GM23338 (cell line): ENCODE measurements at regions not wholly inside any gene's neighbourhood (a gene's known extent, or its start where the extent isn't known, plus 50 kb on each side); places are given as distances from the start of the nearest gene placed in this dataset.

ENCODE experiments used
- ATAC-seq: fragments of 200-7000 bp; cut with Tn5 transposase; 3 replicates; pipeline ENCODE4 v1.9.1; 2020
- DNase-seq: peaks from one replicate; pipeline ENCODE4 v3.0.0-alpha.2; 2015; ENCODE audit warnings: low spot score
- H2AFZ ChIP-seq: fragments of 200-600 bp; sonication (generic); 2 replicates; pipeline ENCODE4 v1.8.0; 2016; ENCODE audit warnings: antibody characterized with exemption, mild to moderate bottlenecking, moderate library complexity
- H3F3A ChIP-seq: fragments of 200-600 bp; sonication (generic); replicated peaks from 2 replicates; pipeline ENCODE4 v1.8.0; 2017; ENCODE audit warnings: antibody characterized with exemption, mixed run types, low read depth
- H3K27ac ChIP-seq: fragments of 200-600 bp; sonication (generic); 2 replicates; pipeline ENCODE4 v1.6.1; 2016; ENCODE audit warnings: low read depth
- H3K27me3 ChIP-seq: fragments of 200-600 bp; sonication (generic); 2 replicates; pipeline ENCODE4 v1.8.0; 2016; ENCODE audit warnings: mild to moderate bottlenecking, mixed run types, moderate library complexity; ENCODE audit not compliant: insufficient read depth
- H3K36me3 ChIP-seq: fragments of 200-600 bp; sonication (generic); 2 replicates; pipeline ENCODE4 v1.8.0; 2016; ENCODE audit warnings: mild to moderate bottlenecking; ENCODE audit not compliant: insufficient read depth
- H3K4me1 ChIP-seq: fragments of 200-600 bp; sonication (generic); 2 replicates; pipeline ENCODE4 v1.8.0; 2016; ENCODE audit warnings: mild to moderate bottlenecking, moderate library complexity; ENCODE audit not compliant: insufficient read depth
- H3K4me2 ChIP-seq: fragments of 200-600 bp; sonication (generic); 2 replicates; pipeline ENCODE4 v1.7.1; 2017; ENCODE audit warnings: mixed run types
- H3K4me3 ChIP-seq: fragments of 200-600 bp; sonication (generic); 2 replicates; pipeline ENCODE4 v1.6.1; 2016; ENCODE audit warnings: mixed run types
- H3K79me2 ChIP-seq: fragments of 200-600 bp; sonication (generic); replicated peaks from 2 replicates; pipeline ENCODE4 v1.8.0; 2017; ENCODE audit warnings: mild to moderate bottlenecking; ENCODE audit not compliant: insufficient read depth
- H3K9me2 ChIP-seq: fragments of 200-600 bp; sonication (generic); 2 replicates; pipeline ENCODE4 v1.8.0; 2017; ENCODE audit not compliant: insufficient read depth
- H4K20me1 ChIP-seq: fragments of 200-600 bp; sonication (generic); replicated peaks from 2 replicates; pipeline ENCODE4 v1.8.0; 2017; ENCODE audit warnings: mild to moderate bottlenecking; ENCODE audit not compliant: insufficient read depth
- H3K27ac Mint-ChIP-seq: 2 replicates; pipeline ENCODE4 v1.8.0; 2020; ENCODE audit warnings: inconsistent platforms, mild to moderate bottlenecking, moderate library complexity, mixed read lengths
- H3K27me3 Mint-ChIP-seq: 3 replicates; pipeline ENCODE4 v1.8.0; 2022; ENCODE audit warnings: low read depth, mild to moderate bottlenecking, moderate library complexity, mixed read lengths, inconsistent platforms; ENCODE audit not compliant: insufficient read depth, poor library complexity
- H3K36me3 Mint-ChIP-seq: 3 replicates; pipeline ENCODE4 v1.8.0; 2021; ENCODE audit warnings: low read depth, mild to moderate bottlenecking, inconsistent platforms, moderate library complexity, mixed read lengths
- H3K4me1 Mint-ChIP-seq: 3 replicates; pipeline ENCODE4 v1.8.0; 2020; ENCODE audit warnings: mild to moderate bottlenecking, inconsistent platforms, mixed read lengths
- H3K4me3 Mint-ChIP-seq: 3 replicates; pipeline ENCODE4 v1.8.0; 2021; ENCODE audit warnings: moderate library complexity, mild to moderate bottlenecking, inconsistent platforms, mixed read lengths
- H3K9me3 Mint-ChIP-seq: 3 replicates; pipeline ENCODE4 v1.8.0; 2020; ENCODE audit warnings: moderate library complexity, mild to moderate bottlenecking, inconsistent platforms, mixed read lengths
- CREB1 ChIP-seq: fragments of 250-450 bp; sonication (Bioruptor Pico); IDR thresholded peaks from 2 replicates; pipeline ENCODE4 v1.5.0; 2020; ENCODE audit warnings: low read depth, mild to moderate bottlenecking, moderate library complexity
- EZH2 ChIP-seq: fragments of 200-600 bp; sonication (generic); IDR thresholded peaks from one replicate; pipeline ENCODE4 v1.8.0; 2017; ENCODE audit warnings: antibody characterized with exemption, mild to moderate bottlenecking, low read depth; ENCODE audit not compliant: unreplicated experiment
- EZH2phosphoT487 ChIP-seq: fragments of 200-600 bp; sonication (generic); IDR thresholded peaks from one replicate; pipeline ENCODE4 v1.8.1; 2018; ENCODE audit warnings: antibody characterized with exemption; ENCODE audit not compliant: unreplicated experiment
- JUNB ChIP-seq: IDR thresholded peaks from one replicate; pipeline ENCODE4 v1.6.1; 2016; ENCODE audit warnings: antibody characterized with exemption; ENCODE audit not compliant: unreplicated experiment
- NANOG ChIP-seq: IDR thresholded peaks from 2 replicates; pipeline ENCODE4 v1.6.1; 2016; ENCODE audit warnings: antibody characterized with exemption, borderline replicate concordance
- POLR2AphosphoS5 ChIP-seq: IDR thresholded peaks from 2 replicates; pipeline ENCODE4 v1.6.1; 2016; ENCODE audit warnings: antibody characterized with exemption, low read depth
- STAT1 ChIP-seq: IDR thresholded peaks from one replicate; pipeline ENCODE4 v1.6.1; 2016; ENCODE audit warnings: antibody characterized with exemption; ENCODE audit not compliant: unreplicated experiment
- ZNF114 ChIP-seq: fragments of 250-450 bp; sonication (Bioruptor Pico); IDR thresholded peaks from 2 replicates; pipeline ENCODE4 v1.5.0; 2020; ENCODE audit warnings: mild to moderate bottlenecking, moderate library complexity
- ZNF331 ChIP-seq: fragments of 250-450 bp; sonication (Bioruptor Pico); IDR thresholded peaks from 2 replicates; pipeline ENCODE4 v1.5.0; 2020; ENCODE audit warnings: low read depth, mild to moderate bottlenecking, moderate library complexity
- TF ChIP-seq, protein P1 (sequence below), 2 experiments: fragments of 200-600 bp in 1 of 2; sonication (generic) in 1 of 2; conservative IDR thresholded peaks; 2 replicates each; pipeline versions ENCODE4 v1.5.1 to v1.6.1; 2016 to 2017; ENCODE audit warnings: antibody characterized with exemption in 2 of 2, low read depth in 2 of 2, mild to moderate bottlenecking in 2 of 2, moderate library complexity in 1 of 2
- TF ChIP-seq, protein P2 (sequence below): IDR thresholded peaks from one replicate; pipeline ENCODE4 v1.6.1; 2018; ENCODE audit warnings: antibody characterized with exemption; ENCODE audit not compliant: unreplicated experiment
- TF ChIP-seq, protein P3 (sequence below): IDR thresholded peaks from 2 replicates; pipeline ENCODE4 v1.6.1; 2016; ENCODE audit warnings: antibody characterized with exemption

DNA sequence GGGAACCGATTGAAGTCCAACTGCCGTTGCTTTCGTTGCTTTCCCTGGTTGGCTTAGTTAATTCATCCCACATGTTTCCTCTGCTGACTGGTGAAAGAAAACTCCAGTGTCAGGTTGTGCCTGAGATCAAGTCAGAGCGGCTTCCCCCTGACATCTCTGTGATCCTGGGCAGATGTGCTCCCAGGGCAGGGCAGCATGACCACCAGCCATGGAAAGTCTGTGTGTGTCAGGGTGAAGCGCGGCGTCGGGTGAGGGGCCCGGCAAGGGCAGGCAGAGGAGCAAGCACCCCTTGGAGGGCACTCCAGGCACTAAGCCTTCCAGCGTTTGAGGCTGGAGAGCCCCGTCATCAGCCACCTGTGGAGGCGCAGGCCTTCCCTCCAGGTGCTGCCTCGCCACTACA lies 54.5 kb upstream of the IGF1 start (continued):
- TF ChIP-seq, protein P1, sequence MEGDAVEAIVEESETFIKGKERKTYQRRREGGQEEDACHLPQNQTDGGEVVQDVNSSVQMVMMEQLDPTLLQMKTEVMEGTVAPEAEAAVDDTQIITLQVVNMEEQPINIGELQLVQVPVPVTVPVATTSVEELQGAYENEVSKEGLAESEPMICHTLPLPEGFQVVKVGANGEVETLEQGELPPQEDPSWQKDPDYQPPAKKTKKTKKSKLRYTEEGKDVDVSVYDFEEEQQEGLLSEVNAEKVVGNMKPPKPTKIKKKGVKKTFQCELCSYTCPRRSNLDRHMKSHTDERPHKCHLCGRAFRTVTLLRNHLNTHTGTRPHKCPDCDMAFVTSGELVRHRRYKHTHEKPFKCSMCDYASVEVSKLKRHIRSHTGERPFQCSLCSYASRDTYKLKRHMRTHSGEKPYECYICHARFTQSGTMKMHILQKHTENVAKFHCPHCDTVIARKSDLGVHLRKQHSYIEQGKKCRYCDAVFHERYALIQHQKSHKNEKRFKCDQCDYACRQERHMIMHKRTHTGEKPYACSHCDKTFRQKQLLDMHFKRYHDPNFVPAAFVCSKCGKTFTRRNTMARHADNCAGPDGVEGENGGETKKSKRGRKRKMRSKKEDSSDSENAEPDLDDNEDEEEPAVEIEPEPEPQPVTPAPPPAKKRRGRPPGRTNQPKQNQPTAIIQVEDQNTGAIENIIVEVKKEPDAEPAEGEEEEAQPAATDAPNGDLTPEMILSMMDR (conservative IDR thresholded peaks at IDR 0.05; ENCODE audit: low read depth in 2 of 2) = no peak
- TF ChIP-seq EZH2 (no peak), JUNB (no peak), ZNF114 (CRISPR knock-in tag) (no peak), POLR2AphosphoS5 (no peak), ZNF331 (CRISPR knock-in tag) (no peak), NANOG (no peak)
- TF ChIP-seq, protein P2, sequence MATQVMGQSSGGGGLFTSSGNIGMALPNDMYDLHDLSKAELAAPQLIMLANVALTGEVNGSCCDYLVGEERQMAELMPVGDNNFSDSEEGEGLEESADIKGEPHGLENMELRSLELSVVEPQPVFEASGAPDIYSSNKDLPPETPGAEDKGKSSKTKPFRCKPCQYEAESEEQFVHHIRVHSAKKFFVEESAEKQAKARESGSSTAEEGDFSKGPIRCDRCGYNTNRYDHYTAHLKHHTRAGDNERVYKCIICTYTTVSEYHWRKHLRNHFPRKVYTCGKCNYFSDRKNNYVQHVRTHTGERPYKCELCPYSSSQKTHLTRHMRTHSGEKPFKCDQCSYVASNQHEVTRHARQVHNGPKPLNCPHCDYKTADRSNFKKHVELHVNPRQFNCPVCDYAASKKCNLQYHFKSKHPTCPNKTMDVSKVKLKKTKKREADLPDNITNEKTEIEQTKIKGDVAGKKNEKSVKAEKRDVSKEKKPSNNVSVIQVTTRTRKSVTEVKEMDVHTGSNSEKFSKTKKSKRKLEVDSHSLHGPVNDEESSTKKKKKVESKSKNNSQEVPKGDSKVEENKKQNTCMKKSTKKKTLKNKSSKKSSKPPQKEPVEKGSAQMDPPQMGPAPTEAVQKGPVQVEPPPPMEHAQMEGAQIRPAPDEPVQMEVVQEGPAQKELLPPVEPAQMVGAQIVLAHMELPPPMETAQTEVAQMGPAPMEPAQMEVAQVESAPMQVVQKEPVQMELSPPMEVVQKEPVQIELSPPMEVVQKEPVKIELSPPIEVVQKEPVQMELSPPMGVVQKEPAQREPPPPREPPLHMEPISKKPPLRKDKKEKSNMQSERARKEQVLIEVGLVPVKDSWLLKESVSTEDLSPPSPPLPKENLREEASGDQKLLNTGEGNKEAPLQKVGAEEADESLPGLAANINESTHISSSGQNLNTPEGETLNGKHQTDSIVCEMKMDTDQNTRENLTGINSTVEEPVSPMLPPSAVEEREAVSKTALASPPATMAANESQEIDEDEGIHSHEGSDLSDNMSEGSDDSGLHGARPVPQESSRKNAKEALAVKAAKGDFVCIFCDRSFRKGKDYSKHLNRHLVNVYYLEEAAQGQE = no peak

DNA sequence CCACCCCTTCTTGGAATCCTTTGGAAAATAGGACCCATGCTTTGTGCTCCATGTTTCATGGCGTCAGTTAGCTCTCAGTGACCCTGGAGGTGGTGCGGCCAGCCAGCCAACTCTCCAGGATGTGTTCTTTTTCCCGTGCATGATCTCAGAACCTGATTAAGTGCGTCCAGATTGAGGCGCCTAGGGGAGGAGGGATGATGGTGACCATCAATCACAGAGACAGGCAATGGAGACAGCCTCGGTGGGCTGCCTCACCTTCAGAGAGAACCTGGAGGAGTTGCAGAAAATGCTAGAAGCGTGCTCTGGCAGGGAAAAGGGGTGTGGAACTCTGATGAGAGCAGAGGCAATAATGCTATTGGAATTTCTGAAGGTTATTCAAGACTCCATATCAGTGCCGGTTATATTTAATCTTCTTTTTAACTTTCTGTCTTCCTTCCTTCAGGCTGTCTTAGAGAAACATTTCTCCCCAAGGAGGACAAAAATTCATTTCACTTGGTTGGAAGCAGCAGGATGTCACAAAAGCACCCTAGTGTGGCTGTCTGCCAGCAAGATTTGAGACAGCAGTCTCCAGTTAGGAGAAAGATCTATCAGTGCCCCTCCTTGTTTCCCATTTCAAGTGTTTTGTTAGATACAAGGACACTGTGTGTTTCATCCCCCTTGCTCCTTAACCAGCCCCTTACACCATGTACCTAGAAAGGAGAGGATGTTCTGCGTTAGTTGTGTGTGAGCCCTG lies 53.3 kb upstream of the IGF1 start:
- no peaks in the 10 kb centered on the region for H3K79me2 ChIP-seq
- H3K36me3 ChIP-seq = no peaks in the 10 kb centered on the region
- H3K4me3 ChIP-seq = no peak overlapping the region
- H3K4me3 Mint-ChIP-seq = no peak overlapping the region
- no peaks in the 10 kb centered on the region for H3K36me3 Mint-ChIP-seq
- no peaks in the 10 kb centered on the region for H4K20me1 ChIP-seq
- H3K27ac Mint-ChIP-seq = no peak overlapping the region
- ATAC-seq = no peak
- no peaks in the 10 kb centered on the region for H3K4me1 ChIP-seq
- peaks cover 6% of the 10 kb centered on the region for H3K27me3 Mint-ChIP-seq
- H3K27me3 ChIP-seq = no peaks in the 10 kb centered on the region
- H3K9me3 Mint-ChIP-seq = no peaks in the 10 kb centered on the region; the same call in 2 of the 3 replicates
- H3K9me2 ChIP-seq = peaks cover 5% of the 10 kb centered on the region; the same call in 1 of the 2 replicates
- H2AFZ ChIP-seq = peak overlapping the region; percentile 52; the same call in 1 of the 2 replicates
- no peaks in the 10 kb centered on the region for H3F3A ChIP-seq
- no peak overlapping the region for H3K27ac ChIP-seq
- H3K4me1 Mint-ChIP-seq = peaks cover 5% of the 10 kb centered on the region; the same call in 1 of the 3 replicates
- H3K4me2 ChIP-seq = no peak overlapping the region
- DNase-seq = no peak
- TF ChIP-seq NANOG = no peak
- no peak for TF ChIP-seq EZH2
- TF ChIP-seq ZNF114 (CRISPR knock-in tag) = no peak
- TF ChIP-seq POLR2AphosphoS5 = no peak
- no peak for TF ChIP-seq CREB1 (CRISPR knock-in tag)
- no peak for TF ChIP-seq STAT1
- TF ChIP-seq, protein P3, sequence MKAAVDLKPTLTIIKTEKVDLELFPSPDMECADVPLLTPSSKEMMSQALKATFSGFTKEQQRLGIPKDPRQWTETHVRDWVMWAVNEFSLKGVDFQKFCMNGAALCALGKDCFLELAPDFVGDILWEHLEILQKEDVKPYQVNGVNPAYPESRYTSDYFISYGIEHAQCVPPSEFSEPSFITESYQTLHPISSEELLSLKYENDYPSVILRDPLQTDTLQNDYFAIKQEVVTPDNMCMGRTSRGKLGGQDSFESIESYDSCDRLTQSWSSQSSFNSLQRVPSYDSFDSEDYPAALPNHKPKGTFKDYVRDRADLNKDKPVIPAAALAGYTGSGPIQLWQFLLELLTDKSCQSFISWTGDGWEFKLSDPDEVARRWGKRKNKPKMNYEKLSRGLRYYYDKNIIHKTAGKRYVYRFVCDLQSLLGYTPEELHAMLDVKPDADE = no peak
- TF ChIP-seq EZH2phosphoT487 = no peak
- no peak for TF ChIP-seq JUNB
- TF ChIP-seq, protein P2 = no peak
- TF ChIP-seq ZNF331 (CRISPR knock-in tag) = no peak
- TF ChIP-seq, protein P1 (conservative IDR thresholded peaks at IDR 0.05; ENCODE audit: low read depth in 2 of 2) = no peak
